ENCODE measurements at regions not wholly inside any gene's neighbourhood (a gene's known extent, or its start where the extent isn't known, plus 50 kb on each side); places are given as distances from the start of the nearest gene placed in this dataset.

GRCh38 chr2:65789923-65790675 is 357.7 kb upstream of the SPRED2 start:
- H3K36me3 ChIP-seq, result no peaks in the 10 kb centered on the region
- peaks cover 3% of the 10 kb centered on the region for H3K9me3 ChIP-seq (ENCODE audit: severe bottlenecking)
- peaks cover 96% of the 10 kb centered on the region for H3K27me3 ChIP-seq (ENCODE audit: insufficient read depth, low read depth, severe bottlenecking)
- no peak for TF ChIP-seq CTCF (IDR thresholded peaks at IDR 0.05; ENCODE audit: low read depth, low read length)
- no peak overlapping the region for H3K27ac ChIP-seq
- no peak overlapping the region for H3K4me3 ChIP-seq (ENCODE audit: low read depth, low read length)
- no peak for DNase-seq

GRCh38 chr2:65788556-65788955 is 356.2 kb upstream of the SPRED2 start:
- DNase-seq, result no peak
- TF ChIP-seq CTCF (IDR thresholded peaks at IDR 0.05; ENCODE audit: low read depth, low read length), result no peak
- Histone ChIP-seq H3K27me3 (ENCODE audit: insufficient read depth, low read depth, severe bottlenecking) (peaks cover 93% of the 10 kb centered on the region), H3K9me3 (ENCODE audit: severe bottlenecking) (no peaks in the 10 kb centered on the region), H3K36me3 (no peaks in the 10 kb centered on the region), H3K27ac (no peak overlapping the region), H3K4me3 (ENCODE audit: low read depth, low read length) (no peak overlapping the region)

GRCh38 chr2:65786765-65787164 is 354.4 kb upstream of the SPRED2 start:
- H3K27me3 ChIP-seq (ENCODE audit: insufficient read depth, low read depth, severe bottlenecking), result peaks cover 79% of the 10 kb centered on the region
- TF ChIP-seq CTCF (IDR thresholded peaks at IDR 0.05; ENCODE audit: low read depth, low read length), result no peak
- no peaks in the 10 kb centered on the region for H3K36me3 ChIP-seq
- no peaks in the 10 kb centered on the region for H3K9me3 ChIP-seq (ENCODE audit: severe bottlenecking)
- H3K27ac ChIP-seq, result no peak overlapping the region
- no peak overlapping the region for H3K4me3 ChIP-seq (ENCODE audit: low read depth, low read length)
- no peak for DNase-seq

- Histone ChIP-seq H3K36me3 (no peaks in the 10 kb centered on the region), H3K27ac (no peak overlapping the region), H3K27me3 (ENCODE audit: insufficient read depth, low read depth, severe bottlenecking) (peaks cover 75% of the 10 kb centered on the region), H3K4me3 (ENCODE audit: low read depth, low read length) (no peak overlapping the region), H3K9me3 (ENCODE audit: severe bottlenecking) (no peaks in the 10 kb centered on the region)
- DNase-seq, result no peak
- TF ChIP-seq CTCF (IDR thresholded peaks at IDR 0.05; ENCODE audit: low read depth, low read length), result no peak
These were observed 353.8 kb upstream of the SPRED2 start for GRCh38 chr2:65786007-65786717.

GRCh38 chr2:65782996-65783650 is 350.7 kb upstream of the SPRED2 start:
- Histone ChIP-seq H3K27ac (no peak overlapping the region), H3K27me3 (ENCODE audit: insufficient read depth, low read depth, severe bottlenecking) (peaks cover 62% of the 10 kb centered on the region), H3K4me3 (ENCODE audit: low read depth, low read length) (no peak overlapping the region), H3K9me3 (ENCODE audit: severe bottlenecking) (no peaks in the 10 kb centered on the region), H3K36me3 (no peaks in the 10 kb centered on the region)
- no peak for TF ChIP-seq CTCF (IDR thresholded peaks at IDR 0.05; ENCODE audit: low read depth, low read length)
- DNase-seq, result no peak

All from WERI-Rb-1 (cell line).